GF-D8 (cell line): ENCODE measurements at regions not wholly inside any gene's neighbourhood (a gene's known extent, or its start where the extent isn't known, plus 50 kb on each side); places are given as distances from the start of the nearest gene placed in this dataset.
"Not testable (repeated sequence)": the region's sequence is repeated elsewhere in the genome, so short reads cannot be mapped to it uniquely, and the experiment has no call there.

Experiments
- DNase-seq: peaks from one replicate; lab custom pipeline; 2025; lab: John Stamatoyannopoulos, UW

DNA sequence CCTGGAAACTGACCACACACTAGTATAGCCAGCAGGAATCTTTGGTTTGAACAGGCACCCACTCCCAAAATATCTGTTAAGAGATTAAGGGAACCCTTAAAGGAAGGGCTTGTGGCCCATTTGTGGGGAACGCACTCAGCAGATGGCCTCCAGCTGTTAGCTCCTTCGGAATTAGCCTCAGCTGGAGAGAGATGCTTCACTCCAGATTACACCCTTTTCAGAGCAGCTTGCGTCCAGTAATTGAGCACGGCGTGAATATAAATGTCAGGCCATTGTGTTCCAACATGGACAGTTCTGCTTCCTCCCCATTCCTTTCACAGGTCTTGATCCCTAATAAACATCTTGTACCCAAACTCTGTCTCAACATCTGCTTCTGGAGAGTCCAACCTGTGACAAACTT lies 397.8 kb downstream of the SEC23A start:
- DNase-seq = no peak

DNA sequence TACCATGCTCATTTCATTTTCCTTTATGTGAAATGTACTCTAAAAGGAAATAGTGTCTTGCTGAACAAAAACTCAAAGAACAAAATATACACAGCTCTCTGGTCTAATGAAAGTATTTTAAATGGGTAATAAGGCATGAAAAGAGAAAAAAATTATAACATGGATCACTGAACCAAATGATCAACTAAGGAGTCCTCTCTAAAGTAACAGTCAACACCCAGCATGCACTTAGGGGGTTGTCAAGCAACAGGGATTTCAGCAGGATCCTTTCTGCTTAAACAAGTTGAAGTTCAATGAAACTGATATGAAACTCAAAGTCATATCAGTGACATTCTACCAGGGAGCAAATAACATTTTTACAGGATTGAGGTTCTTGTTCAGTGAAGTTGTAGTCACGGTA lies 398.8 kb downstream of the SEC23A start:
- no peak for DNase-seq

DNA sequence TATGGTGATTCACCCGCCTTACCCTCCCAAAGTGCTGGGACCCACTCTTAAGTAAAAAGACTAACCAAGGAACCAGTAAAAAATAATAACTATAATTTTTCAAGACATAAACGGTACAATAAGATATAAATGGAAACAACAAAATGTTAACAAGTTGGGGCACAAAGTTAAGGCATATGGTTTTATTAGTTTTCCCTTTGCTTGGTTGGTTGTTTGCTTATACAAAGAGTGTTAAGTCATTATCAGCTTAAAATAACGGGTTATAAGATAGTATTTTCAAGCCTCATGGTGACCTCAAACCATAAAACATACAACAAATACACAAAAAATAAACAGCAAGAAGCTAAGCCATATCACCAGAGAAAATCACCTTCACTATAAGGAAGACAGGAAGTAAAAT lies 406.1 kb downstream of the SEC23A start:
- no peak for DNase-seq

DNA sequence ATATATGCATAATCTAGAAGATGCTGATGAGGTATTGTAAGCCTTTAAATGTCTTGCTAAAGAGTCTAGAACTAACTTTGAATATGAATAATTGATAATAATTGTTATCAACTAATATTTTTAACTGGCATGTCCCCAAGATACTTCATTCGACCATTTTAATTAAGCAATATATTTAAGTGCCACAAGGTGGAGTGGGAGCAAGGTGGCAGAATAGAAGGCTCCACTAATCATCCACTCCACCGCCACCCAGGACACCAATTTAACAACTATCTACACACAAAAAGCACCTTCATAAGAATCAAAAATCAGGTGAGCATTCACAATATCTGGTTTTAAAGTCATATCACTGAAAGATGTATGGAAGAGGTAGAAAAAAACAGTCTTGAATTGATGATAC lies 409.6 kb downstream of the SEC23A start:
- DNase-seq = no peak

DNA sequence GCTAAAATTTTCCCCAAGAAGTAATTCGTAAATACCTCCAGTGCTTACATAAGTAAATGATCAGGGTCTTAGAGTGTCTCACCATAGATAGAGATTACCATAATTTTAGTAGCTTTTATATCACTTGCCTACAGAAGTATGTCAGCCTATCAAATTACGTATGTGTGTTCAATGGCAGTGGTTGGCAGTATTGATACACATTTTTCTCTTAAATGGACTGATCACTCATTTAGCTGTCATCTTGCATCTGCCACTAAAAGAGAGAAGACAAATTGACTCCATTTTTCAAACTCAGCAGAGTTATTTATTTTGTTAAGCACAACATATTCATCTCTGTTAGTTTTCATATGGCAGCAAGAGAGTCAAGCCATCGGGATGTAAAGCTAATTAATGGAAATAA lies 413.1 kb upstream of the CLEC14A start:
- no peak for DNase-seq

DNA sequence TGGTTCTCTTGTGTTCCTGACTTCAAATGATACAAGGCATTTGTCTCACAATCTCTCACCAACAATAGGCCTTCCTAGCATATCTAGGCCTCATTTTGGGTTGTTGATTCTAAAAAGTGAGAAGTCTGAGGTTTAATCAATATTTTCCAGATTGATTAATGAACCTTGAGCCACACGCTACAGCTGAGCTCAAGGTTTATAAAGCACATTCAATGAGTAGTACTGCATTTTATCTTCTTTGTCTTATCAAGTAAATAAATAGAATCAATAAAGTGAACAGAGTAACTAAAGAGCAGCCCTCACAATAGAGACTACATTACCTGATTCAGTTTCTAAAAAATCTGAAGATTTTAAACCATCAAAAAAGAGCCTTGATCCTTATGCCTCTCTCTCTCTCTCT lies 407.5 kb upstream of the CLEC14A start:
- DNase-seq = no peak

DNA sequence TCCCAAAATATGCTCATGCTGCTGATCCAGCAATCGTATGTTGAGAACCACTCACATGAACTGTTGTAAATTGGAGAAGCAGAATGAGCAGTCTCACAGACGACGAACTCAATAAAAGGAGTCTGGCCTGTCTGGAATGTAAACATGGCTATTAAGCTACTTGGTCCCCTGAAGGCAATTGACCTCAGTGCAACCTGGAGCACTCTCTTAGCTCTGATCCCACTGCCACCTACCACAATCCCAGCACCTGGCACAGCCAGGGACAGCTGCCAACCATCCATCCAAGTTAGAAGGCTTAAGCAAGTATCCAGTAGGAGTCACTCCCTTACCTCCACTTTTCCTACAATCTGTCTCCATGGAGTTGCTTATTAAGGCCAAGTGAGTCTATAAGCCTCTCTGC lies 406.9 kb upstream of the CLEC14A start:
- DNase-seq = no peak

DNA sequence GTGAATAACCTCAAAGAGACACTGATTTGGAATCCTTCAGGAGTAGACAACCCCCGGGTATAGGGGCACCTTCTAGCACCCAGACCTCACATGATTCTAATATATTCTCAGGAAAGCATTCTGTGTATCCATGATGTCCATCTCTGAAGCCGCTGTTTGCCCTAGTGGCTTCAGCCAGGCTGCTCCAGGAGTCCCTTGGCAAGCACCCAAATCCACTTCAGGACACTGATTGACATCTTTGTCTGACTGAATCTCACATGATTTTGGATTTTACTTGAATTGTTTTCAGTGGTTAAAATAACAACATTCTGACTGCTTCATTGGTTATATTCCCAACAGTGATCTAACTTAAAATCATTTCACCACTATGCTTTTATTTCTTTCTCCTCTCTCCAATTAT lies 390.5 kb upstream of the CLEC14A start:
- DNase-seq = no peak

DNA sequence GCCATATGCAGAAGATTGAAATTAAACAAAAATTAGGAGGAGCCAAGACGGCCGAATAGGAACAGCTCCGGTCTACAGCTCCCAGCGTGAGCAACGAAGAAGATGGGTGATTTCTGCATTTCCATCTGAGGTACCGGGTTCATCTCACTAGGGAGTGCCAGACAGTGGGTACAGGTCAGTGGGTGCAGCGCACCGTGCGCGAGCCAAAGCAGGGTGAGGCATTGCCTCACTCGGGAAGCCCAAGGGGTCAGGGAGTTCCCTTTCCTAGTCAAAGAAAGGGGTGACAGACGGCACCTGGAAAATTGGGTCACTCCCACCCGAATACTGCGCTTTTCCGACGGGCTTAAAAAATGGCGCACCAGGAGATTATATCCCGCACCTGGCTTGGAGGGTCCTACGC lies 379.0 kb upstream of the CLEC14A start:
- not testable (repeated sequence) for DNase-seq

DNA sequence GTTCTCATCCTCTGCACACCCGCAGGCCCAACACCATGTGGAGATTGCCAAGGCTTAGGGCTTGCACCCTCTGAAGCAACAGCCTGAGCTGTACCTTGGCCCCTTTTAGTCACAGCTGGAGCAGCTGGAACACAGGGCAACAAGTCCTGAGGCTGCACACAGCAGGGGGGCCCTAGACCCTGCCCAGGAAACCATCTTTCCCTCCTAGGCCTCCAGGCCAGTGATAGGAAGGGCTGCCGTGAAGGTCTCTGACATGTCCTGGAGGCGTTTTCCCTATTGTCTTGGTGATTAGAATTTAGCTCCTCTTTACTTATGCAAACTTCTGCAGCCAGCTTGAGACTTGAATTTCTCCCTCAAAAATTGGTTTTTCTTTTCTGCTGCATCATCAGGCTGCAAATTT lies 373.5 kb upstream of the CLEC14A start:
- DNase-seq = no peak

DNA sequence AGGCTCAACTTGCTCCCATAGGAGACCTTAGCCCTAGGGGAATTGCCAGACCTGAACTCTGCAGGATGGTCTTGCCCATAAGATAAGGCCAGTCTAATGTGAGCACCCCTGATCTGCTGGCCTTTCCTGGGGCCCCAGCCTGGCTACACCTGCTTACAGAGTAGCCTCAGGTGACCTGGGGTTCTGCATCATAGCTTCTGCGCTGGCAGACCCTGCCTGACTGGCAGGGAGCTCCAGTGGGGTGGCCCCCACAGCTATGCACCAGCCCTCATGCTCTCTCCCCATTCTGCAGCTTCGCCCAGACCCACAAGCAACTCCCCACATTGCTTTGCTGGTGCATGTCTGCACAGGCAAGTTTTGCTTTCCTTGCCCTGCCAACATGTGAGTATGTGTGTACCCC lies 371.3 kb upstream of the CLEC14A start:
- DNase-seq = no peak

DNA sequence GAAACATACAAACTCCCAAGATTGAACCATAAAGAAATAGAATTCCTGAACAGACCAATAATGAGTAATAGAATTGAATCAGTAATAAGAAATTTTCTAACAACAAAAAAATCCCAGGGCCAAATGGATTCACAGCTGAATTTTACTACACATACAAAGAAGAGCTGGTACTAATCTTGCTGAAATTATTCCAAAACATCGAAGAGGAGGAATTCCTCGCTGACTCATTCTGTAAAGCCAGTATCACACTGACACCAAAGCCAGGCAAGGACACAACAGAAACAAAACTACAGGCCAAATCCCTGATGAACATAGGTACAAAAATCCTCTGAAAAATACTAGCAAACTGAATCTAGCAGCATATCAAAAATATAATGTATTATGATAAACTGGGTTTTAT lies 367.8 kb upstream of the CLEC14A start:
- DNase-seq = no peak

DNA sequence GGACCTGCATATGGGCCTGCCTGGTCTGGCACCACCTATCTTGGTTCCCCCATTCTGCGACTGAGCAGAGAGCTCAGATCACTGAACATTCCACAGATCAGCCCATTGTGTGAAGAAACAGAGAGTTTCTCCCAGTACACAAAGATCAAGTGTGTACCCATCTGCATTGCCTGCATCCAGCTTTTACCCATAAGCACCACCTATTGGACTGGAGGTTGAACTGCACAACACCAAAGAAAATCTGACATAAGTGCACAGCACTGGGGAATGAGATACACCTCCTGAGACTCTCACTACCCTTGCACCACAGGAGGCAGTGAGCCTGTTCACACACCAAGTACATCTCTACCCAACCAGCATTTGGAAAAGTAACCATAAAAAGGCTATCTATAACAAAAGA lies 362.6 kb upstream of the CLEC14A start:
- DNase-seq = no peak

DNA sequence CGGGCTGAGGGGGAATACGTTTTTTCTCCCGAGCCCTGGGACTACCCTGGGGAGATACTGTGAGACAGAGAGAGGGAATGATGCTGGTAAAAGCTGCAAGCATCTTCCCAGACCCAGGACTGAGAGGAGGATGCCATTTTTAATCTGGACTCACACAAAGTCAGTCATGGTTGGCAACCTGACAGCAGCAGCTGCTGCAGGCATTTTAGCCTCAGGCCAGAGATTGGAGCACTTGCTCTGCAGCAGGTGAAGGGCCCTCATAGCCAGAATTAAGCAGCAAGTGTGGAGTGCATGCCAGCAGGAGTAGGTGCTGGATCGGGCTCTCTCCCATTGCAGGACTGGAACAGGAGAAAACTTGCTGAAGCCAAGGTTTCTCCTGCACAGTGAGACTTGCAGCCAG lies 361.1 kb upstream of the CLEC14A start:
- DNase-seq = no peak

DNA sequence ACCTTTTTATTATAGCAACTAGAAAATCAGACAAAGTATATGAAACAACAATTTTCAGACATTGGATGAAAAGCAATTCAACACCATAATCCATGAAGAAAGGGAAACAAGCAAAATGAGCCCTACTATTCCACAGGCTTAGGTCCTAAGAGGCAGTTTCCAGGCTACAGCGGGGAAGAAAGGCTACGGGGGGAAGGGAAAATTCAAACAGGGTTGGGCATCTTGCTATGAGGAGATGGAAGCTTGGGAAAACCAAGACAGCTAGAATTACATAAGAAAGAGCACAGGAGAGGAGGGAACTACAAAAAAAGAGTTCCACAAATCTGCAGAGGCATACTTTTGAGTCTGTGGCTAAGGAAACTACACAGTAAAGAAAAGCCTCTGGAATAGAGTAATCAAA lies 356.0 kb upstream of the CLEC14A start:
- no peak for DNase-seq

DNA sequence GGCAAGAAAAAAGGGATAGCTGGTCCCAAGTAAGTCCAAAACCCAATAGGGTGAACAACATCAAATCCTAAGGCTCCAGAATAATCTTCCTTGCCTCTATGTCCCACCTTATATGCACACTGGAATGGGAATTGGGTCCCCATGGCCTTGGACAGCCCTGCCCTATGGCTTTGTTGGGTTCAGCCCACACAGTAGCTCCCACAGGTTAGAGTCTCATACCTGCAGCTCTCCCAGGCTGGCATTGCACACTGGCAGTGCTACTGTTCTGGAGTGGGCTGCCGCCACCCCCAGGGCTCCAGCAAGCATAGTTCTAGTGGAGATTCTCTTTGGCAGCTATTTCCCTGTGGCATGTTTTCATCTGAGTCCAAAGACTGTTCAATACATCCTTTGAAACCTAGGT lies 352.4 kb upstream of the CLEC14A start:
- no peak for DNase-seq

DNA sequence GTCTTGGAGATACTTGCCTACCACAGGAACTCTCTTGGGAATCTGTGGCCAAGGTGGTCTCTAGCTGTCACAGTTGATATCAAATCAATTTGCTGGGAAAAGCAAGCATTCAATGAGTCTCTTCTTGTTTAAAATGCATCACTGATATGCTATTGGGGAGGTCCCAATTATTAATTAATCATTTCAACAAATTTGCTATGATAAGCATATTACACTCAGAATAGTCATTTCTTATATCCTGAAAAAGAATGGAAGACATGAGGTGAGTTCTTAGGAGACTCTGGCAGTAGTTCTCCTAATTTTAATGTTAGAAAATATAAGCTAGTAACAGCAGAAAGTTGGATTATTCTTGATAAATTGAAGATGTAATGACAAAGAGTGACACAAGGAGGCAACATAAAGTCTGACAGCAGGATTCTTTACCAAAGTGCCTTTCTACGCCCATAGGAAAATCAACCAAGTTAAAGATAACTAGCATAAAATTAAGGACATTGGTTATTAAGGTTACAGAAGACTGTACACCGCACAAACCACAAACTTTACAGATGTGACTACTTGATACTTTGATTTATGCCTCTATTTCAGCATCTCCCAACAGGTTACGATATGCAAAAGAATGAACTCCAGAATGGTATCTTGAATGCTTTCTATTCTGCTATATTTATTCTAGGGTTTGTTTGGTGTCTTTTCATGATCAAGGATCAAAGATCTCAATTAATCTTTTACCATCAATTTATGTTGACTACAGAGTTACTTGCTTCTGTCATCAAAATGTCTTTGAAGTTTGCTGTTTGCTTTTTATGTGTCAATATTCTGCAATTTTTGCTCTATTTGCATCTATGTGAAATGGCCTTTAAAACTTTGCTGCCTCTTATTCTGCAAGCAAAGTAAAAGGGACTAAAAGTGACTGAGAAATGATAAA lies 349.6 kb upstream of the CLEC14A start:
- no peak for DNase-seq

DNA sequence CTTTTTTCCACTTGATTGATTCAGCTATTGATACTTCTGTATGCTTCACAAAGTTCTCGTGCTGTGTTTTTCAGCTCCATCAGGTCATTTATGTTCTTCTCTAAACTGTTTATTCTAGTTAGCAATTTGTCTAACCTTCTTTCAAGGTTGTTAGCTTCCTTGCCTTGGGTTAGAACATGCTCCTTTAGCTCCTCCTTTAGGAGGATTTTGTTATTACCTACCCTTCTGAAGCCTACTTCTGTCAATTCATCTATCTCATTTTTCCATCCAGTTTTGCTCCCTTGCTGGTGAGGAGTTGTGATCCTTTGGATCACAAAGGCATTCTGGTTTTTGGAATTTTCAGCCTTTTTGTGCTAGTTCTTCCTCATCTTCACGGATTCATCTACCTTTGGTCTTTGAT lies 344.7 kb upstream of the CLEC14A start:
- not testable (repeated sequence) for DNase-seq

DNA sequence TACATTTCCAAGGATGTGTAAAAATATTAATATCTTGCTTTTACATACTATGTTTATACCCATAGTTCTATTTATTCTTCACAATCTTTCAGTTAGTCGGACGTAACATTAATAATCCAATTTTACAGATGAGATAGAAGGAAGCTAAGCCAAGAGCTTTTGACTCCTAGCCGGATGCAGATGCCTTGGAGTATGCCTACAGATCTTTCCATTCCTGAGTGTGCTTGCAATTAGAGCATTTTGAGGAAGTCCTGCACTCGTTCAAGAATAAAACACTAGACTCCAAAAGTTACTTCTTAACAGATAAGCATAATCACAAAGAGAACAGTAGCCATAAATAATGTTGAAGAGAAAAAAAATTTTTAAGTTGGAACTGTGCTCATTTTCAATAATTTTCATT lies 337.6 kb upstream of the CLEC14A start:
- no peak for DNase-seq

DNA sequence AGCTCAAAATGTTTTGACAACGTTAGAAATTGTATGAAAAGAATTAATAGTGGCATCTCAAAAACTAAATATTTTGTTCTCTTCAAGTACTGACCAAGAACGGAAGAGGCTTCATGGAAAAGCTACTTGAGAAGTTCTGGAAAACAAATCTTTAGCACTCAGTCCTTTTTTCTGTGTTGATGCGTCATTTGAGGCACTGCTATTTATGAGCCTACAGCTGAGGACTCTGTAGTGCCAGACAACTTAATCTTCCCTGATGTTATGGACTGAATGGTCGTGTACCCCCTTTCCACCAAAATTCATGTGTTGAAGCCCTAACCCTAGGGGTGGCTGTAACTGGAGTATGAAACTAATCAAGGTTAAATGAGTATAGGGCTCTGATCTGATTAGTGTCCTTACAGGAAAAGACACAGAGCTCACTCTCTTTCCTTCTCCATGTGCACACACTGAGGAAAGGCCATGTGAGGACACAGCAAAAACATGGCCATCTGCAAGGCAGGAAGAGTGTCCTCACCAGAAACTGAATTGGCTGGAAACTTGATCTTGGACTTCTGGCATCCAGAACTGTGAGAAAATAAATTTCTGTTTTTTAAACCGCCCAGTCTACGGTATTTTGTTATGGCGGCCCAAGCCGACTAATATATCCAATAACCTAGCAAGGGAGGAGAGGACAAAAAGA lies 337.0 kb upstream of the CLEC14A start:
- DNase-seq = no peak

DNA sequence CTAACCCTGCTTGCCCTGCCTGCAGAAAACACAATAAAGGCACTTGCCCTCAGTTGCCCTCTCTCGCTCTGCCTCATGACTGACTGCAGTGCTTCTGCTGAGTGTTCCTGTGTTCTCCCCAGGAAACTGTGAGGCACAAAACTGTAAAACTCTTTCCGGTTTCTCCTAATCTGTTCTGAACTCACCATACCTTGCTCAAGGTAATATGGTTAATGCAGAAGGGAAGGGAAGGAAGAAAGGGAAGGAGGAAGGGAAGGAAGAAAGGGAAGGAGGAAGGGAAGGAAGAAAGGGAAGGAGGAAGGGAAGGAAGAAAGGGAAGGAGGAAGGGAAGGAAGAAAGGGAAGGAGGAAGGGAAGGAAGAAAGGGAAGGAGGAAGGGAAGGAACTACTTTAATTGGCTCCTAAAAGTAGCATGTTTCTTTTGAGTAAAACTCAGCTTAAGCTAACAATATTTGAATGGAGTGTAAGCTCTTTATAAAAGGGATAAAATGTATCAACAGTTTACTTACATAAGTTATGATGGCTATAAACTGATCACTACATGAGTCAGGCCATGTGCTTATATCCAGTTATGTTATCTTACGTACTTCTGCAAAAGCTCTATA lies 334.0 kb upstream of the CLEC14A start:
- no peak for DNase-seq

DNA sequence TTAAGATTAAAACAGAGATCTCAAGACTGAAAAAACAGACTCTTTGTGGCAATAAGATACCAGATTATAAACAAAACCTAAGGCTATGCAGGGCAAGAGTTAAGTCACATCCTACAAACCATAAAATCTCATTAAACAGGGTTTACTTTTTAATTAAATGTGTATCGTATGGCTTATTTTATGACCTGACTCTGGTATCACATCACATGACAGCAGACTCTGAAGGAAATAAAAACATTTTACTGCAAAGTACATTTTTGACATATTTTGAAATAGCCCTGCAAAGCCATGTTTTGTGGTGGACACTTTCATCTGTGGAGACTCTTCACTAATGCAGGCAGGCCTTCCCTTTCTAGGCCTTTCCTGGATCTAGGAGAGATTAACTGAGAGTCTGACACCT lies 327.6 kb upstream of the CLEC14A start:
- no peak for DNase-seq

DNA sequence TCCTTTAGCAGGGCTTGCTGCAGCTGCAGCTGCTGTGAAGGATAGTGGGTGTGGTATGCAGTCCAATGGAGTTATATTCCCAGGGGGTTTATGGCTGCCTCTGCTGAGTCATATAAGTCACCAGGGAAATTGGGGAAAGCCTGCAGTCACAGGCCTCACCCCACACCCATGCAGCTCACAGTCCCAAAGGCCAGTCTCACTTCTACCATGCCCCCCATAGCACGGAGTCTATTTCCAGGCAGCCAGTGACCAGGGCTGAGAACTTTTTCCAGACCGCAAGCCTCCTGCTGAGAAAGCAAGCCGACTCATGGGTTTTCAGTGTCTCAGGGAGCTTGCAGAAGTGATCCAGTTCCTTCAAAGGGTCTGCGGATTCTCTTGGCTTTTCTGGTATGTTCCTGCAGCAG lies 322.4 kb upstream of the CLEC14A start:
- DNase-seq = no peak
